GM12874 (cell line): ENCODE measurements at regions not wholly inside any gene's neighbourhood (a gene's known extent, or its start where the extent isn't known, plus 50 kb on each side); places are given as distances from the start of the nearest gene placed in this dataset.

Experiments used
- TF ChIP-seq, protein P1 (sequence below): IDR thresholded peaks from 2 replicates; pipeline ENCODE4 v1.5.1; 2011; ENCODE audit warnings: low read depth, mild to moderate bottlenecking, control low read depth, low read length, moderate library complexity; ENCODE audit not compliant: insufficient read depth

DNA sequence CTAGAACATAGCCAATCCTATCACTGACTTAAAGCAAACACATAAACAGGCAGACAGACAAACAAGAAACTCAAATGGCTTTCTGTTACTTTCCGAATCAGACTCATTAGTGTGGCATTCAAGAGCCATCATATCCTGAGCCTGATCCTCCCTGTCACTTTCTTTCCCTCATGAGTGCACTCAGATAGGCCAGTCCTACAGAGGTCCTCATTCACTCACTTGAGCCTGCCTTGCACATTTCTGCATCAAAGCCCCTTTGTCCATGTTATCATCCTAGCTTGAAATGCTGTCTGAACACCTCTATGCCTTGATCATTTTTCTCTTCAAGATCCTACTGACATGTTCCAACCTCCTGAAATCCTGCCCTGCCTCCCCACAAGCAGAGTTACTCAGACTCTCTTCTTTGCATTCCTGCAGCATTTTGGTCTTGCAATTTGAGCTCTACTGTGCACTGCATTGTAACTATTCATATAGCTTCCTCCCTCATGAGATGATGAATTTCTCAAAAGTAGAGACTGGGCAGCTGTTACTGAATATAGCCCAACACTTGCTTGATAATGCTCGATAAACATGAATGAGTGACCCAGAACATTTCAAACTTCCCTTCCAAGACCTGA is 126.9 kb downstream of the PALM2AKAP2 start:
- TF ChIP-seq, protein P1, sequence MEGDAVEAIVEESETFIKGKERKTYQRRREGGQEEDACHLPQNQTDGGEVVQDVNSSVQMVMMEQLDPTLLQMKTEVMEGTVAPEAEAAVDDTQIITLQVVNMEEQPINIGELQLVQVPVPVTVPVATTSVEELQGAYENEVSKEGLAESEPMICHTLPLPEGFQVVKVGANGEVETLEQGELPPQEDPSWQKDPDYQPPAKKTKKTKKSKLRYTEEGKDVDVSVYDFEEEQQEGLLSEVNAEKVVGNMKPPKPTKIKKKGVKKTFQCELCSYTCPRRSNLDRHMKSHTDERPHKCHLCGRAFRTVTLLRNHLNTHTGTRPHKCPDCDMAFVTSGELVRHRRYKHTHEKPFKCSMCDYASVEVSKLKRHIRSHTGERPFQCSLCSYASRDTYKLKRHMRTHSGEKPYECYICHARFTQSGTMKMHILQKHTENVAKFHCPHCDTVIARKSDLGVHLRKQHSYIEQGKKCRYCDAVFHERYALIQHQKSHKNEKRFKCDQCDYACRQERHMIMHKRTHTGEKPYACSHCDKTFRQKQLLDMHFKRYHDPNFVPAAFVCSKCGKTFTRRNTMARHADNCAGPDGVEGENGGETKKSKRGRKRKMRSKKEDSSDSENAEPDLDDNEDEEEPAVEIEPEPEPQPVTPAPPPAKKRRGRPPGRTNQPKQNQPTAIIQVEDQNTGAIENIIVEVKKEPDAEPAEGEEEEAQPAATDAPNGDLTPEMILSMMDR = no peak

DNA sequence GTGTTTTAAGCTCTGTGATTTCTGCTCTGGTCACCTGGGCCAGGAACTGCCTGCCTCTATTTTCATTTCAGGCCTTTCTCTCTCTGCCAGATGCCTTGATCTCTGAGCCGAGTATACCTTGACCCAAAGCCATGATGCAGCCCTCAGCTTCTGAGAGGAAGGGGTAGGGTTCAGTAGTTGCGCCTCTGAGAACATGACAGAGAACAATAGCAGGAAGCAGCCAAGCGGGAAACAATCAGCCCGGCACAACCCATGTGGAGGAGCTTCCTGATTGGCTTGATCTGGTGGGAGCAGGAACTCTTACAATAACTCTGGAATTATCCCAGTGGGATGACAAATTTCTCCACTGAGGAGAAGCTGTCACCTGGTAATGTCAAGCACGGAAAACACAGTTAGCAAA is 127.4 kb downstream of the PALM2AKAP2 start:
- TF ChIP-seq, protein P1 = no peak

DNA sequence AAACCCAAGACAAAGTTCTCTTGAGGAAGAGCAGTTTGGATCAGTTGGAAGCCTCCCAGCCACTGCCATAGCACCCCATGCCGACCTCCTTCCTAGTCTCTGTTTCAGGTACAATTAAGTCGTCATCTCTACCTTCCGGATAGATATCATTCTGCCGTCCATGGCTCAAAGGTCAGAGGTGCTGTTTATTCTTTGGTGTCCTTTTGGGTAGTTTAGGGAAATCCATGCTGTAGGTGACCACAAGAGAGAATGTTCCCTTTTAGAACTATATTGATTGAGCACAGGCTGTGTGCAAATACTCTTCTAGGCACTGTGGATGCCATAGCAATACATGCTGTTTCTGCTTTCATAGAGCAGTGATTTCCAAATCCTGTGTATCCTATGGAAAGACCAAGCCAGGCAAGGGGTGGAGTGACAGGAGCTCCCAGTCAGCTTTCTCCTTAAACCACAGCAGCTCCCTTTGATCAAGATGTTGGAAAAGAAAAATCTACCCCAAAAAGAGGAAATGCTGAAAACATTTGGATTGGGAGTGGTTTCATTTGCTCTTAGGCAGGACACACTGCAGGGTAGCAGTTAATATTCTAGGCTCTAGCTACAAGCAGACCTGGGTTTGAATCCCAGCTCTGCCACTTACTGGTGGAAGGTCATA is 127.9 kb downstream of the PALM2AKAP2 start:
- TF ChIP-seq, protein P1 = no peak

DNA sequence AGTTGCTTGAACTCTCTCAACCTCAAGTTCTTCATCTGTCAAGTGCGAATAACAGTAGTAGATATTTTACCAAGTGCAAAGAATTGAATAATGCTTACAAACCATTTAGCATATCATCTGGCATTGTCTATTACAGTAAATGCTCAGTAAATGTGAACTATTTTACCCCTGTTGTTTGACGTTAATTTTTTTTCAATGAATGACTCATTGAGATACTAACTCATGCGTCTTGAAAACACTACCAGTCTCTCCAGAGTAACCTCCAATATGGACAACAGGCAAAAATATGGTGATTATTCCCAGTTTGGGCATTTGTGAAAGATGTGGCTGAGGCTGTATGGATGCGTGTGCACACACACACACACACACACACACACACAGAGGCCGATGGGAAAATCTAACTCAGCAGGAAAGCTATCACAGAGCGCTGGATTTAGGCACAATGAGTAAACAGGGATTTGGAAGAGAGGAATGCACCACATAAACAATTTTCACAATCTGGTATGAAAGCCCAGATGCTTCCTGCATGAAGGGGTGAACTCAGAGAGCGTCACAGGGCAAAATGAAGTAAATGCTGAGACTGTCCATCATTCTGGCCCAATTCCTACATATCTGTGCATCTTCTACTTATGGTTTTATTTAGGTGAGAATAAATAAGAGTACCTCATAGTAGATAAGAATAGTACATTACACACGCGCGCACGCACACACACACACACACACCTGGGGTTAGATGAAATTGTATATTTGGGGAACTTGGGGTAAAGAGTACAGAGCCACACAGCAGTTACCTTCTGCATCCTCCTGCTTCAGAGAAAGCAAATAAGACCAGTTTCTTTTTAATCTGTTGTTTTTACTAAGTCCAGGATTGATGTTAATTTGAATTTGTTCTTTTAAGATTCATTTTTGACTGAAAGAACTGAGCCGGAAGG is 128.7 kb downstream of the PALM2AKAP2 start:
- TF ChIP-seq, protein P1 = no peak

DNA sequence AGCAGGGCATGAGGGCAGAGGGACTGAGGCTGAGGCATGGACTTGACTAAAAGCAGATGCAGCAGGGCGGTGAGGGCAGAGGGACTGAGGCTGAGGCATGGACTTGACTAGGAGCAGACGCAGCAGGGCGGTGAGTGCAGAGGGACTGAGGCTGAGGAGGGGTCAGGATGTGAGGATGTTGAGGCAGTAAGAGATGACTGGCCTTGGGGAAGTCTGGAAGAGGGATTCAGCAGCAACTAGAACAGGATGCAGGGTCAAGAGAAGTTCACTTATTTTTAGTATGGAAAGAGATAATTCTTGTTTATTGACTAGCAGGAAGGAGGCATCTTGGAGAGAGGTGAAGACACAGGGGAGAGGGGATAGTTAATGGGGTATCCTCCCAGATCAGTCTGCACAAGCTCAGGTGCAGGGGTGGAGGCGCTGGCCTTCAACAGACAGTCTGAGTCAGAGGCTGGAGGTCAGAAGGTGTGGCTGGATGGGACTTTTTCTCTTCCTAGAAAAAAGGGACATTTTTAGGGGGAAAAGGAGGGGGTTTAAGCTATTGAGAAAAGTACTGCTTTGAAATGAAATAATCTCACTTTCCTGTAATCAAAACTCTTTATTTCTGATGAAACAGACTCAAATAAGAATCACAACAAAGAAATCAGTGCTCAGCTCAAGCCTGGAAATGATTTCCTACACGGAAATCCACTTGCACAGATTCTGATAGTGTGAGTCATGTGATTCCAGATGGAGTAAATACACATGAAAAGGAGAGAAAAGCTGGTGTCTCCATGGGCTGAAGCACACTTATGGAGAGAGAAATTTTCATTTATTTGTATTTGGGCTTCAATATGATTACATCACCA is 130.9 kb downstream of the PALM2AKAP2 start:
- TF ChIP-seq, protein P1 = no peak

DNA sequence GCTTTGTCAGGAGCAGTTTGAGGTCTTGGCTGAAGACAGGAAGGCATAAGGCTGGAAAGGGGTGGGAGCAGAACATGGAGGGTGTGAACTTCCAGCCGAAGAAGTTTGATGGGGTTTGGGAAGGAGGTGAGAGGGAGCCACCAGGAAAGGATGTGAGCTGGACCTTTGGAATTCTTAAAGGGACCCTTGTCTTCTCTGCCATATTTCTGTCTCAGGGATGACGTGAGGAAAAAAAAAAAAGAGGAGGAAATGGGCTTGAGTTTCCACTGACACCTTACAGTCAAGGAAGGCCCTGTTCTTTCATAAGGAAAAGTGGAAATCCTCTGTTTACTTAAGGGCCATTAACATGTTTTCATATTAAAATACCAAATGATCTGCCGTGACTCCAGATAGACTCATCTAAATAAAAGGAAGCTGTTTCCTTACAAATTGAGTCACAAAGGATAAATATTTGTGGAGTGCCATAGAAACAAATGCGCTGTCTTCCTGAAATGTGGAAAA is 132.1 kb downstream of the PALM2AKAP2 start:
- TF ChIP-seq, protein P1 = no peak
